GM12878 (cell line): ENCODE measurements at regions not wholly inside any gene's neighbourhood (a gene's known extent, or its start where the extent isn't known, plus 50 kb on each side); places are given as distances from the start of the nearest gene placed in this dataset.
"Not testable (repeated sequence)": the region's sequence is repeated elsewhere in the genome, so short reads cannot be mapped to it uniquely, and the experiment has no call there.

Source experiments
- ATAC-seq: fragments of 200-7000 bp; cut with Tn5 transposase; 3 replicates; pipeline ENCODE4 v1.9.1; 2020; ENCODE audit warnings: mild to moderate bottlenecking, moderate library complexity
- BruUV-seq: library from RNA; stranded (reverse); fragments of 400-500 nt; replicated peaks from 2 replicates; lab custom pipeline; 2021; lab: Mats Ljungman, UMichigan
- CTCF ChIA-PET: fragments of 300-600 bp; sonication (Branson Sonifier 250); formaldehyde crosslinking; extraction: SDS; loops from one replicate; lab custom pipeline; 2021; ENCODE audit warnings: inconsistent platforms; lab: Yijun Ruan, JAX
- POLR2A ChIA-PET: fragments of 350-600 bp; formaldehyde crosslinking; extraction: SDS; loops from one replicate; lab custom pipeline; 2021; ENCODE audit warnings: inconsistent platforms; lab: Charles Lee
- RAD21 ChIA-PET: fragments of 300-600 bp; sonication (Branson Sonifier 250); formaldehyde crosslinking; loops from one replicate; lab custom pipeline; 2023; ENCODE audit warnings: antibody characterized with exemption; ENCODE audit not compliant: unreplicated experiment; lab: Charles Lee
- SMC1A ChIA-PET: fragments of 300-600 bp; sonication (Branson Sonifier 250); formaldehyde crosslinking; loops from one replicate; lab custom pipeline; 2023; ENCODE audit not compliant: unreplicated experiment, uncharacterized antibody; lab: Charles Lee
- DNase-seq: peaks from one replicate; pipeline ENCODE4 v3.0.0-alpha.2; 2011; ENCODE audit warnings: low read depth, low spot score
- FAIRE-seq: peaks from 3 replicates; lab custom pipeline; 2011; peaks lifted over from hg19 to GRCh38; lab: Jason Lieb, UNC
- H2AFZ ChIP-seq: 2 replicates; pipeline ENCODE4 v1.6.0; 2011; ENCODE audit warnings: low read depth, low read length, control low read depth; ENCODE audit not compliant: control insufficient read depth
- H3K27ac ChIP-seq: 2 replicates; pipeline ENCODE4 v1.5.1; 2011; ENCODE audit warnings: control low read depth; ENCODE audit not compliant: control insufficient read depth, insufficient read depth
- H3K27me3 ChIP-seq, 2 experiments: replicated peaks in 1 of 2; 2 replicates each; pipeline versions ENCODE4 v1.6.0 to v1.6.1; 2011; ENCODE audit warnings: low read length in 1 of 2; ENCODE audit not compliant: control insufficient read depth in 2 of 2, insufficient read depth in 2 of 2
- H3K36me3 ChIP-seq, 2 experiments: 2 replicates each; pipeline ENCODE4 v1.5.1; 2011; ENCODE audit warnings: low read length in 1 of 2; ENCODE audit not compliant: control insufficient read depth in 2 of 2, insufficient read depth in 2 of 2
- H3K4me1 ChIP-seq: 2 replicates; pipeline ENCODE4 v1.6.1; 2011; ENCODE audit warnings: mild to moderate bottlenecking, low read length, moderate library complexity, mixed read lengths; ENCODE audit not compliant: control insufficient read depth, insufficient read depth
- H3K4me2 ChIP-seq: 2 replicates; pipeline ENCODE4 v1.6.0; 2011; ENCODE audit warnings: control low read depth; ENCODE audit not compliant: control insufficient read depth, insufficient read depth
- H3K4me3 ChIP-seq: fragments of 200-600 bp; sonication (generic); 2 replicates; pipeline ENCODE4 v1.5.1; 2016
- H3K79me2 ChIP-seq: 2 replicates; pipeline ENCODE4 v1.6.0; 2011; ENCODE audit warnings: low read length; ENCODE audit not compliant: control insufficient read depth, insufficient read depth
- H3K9ac ChIP-seq: 2 replicates; pipeline ENCODE4 v1.8.0; 2011; ENCODE audit warnings: low read length, control low read depth, mixed read lengths; ENCODE audit not compliant: control insufficient read depth, insufficient read depth
- H3K9me3 ChIP-seq: replicated peaks from 3 replicates; pipeline ENCODE4 v1.5.1; 2011; ENCODE audit warnings: mild to moderate bottlenecking, low read length; ENCODE audit not compliant: control insufficient read depth, insufficient read depth
- H4K20me1 ChIP-seq: 2 replicates; pipeline ENCODE4 v1.6.0; 2011; ENCODE audit not compliant: control insufficient read depth, insufficient read depth
- FOXM1 ChIP-seq: IDR thresholded peaks from 2 replicates; pipeline ENCODE4 v1.6.1; 2012; ENCODE audit warnings: low read depth, mild to moderate bottlenecking, inconsistent platforms, low read length, moderate library complexity
- JUND ChIP-seq: IDR thresholded peaks from 2 replicates; pipeline ENCODE4 v1.6.1; 2012; ENCODE audit warnings: low read depth, mild to moderate bottlenecking, low read length, improper control_type of control experiment, moderate library complexity
- KDM1A ChIP-seq: fragments of 200-600 bp; sonication (generic); IDR thresholded peaks from 2 replicates; pipeline ENCODE4 v1.6.1; 2016; ENCODE audit warnings: borderline replicate concordance
- NFXL1 ChIP-seq: fragments of 450-650 bp; IDR thresholded peaks from 2 replicates; pipeline ENCODE4 v1.6.1; 2017; ENCODE audit warnings: antibody characterized with exemption, mild to moderate bottlenecking, borderline replicate concordance
- NR2C1 ChIP-seq: fragments of 450-650 bp; IDR thresholded peaks from 2 replicates; pipeline ENCODE4 v1.6.1; 2017; ENCODE audit warnings: antibody characterized with exemption, mild to moderate bottlenecking, moderate library complexity
- PKNOX1 ChIP-seq: fragments of 450-650 bp; IDR thresholded peaks from 2 replicates; pipeline ENCODE4 v1.6.1; 2016; ENCODE audit warnings: mild to moderate bottlenecking
- SMAD5 ChIP-seq: IDR thresholded peaks from 2 replicates; pipeline ENCODE4 v1.6.1; 2016; ENCODE audit warnings: antibody characterized with exemption, low read depth
- SUZ12 ChIP-seq: fragments of 200-600 bp; sonication (generic); IDR thresholded peaks from one replicate; pipeline ENCODE4 v1.6.1; 2018; ENCODE audit warnings: antibody characterized with exemption, mild to moderate bottlenecking; ENCODE audit not compliant: unreplicated experiment
- WGBS: methylation state at CpG from one replicate; pipeline ENCODE4 v1.1.6; 2016; ENCODE audit warnings: low lambda C conversion rate; ENCODE audit not compliant: insufficient replicate concordance, insufficient coverage; ENCODE audit errors: missing lambda C conversion rate; 5-methylcytosine and 5-hydroxymethylcytosine counted together
- in situ Hi-C: fragments of 300-500 bp; cut with MboI; formaldehyde crosslinking; loops from 9 replicates; pipeline ENCODE4 v1.14.3; 2018; ENCODE audit warnings: mixed read lengths
- intact Hi-C: fragments of 100-400 bp; cut with micrococcal nuclease; formaldehyde crosslinking; loops from one replicate; pipeline ENCODE4 v1.14.2; 2022; ENCODE audit not compliant: unreplicated experiment

- intact Hi-C loops = no loop called here
- H3K4me1 ChIP-seq = no peaks in the 10 kb centered on the region
These were observed 500.1 kb upstream of the SGCD start for GRCh38 chr5:155826611-155827507.

GRCh38 chr5:155827508-155827815, 499.5 kb upstream of the SGCD start:
- H3K36me3 ChIP-seq, RAD21 ChIA-PET, H4K20me1 ChIP-seq, CTCF ChIA-PET, H2AFZ ChIP-seq, FAIRE-seq, H3K27ac ChIP-seq, H3K4me3 ChIP-seq, SMC1A ChIA-PET, H3K9ac ChIP-seq, H3K27me3 ChIP-seq, H3K79me2 ChIP-seq, in situ Hi-C loops, BruUV-seq, H3K4me1 ChIP-seq, H3K4me2 ChIP-seq, H3K9me3 ChIP-seq, ATAC-seq, DNase-seq, intact Hi-C loops: not testable (repeated sequence)
- WGBS = 48% methylated on average over 2 of the region's 2 CpGs
- POLR2A ChIA-PET = interaction anchor here (0.6 kb wide), 1 partner anchor 942 kb away, joined by 5 read pairs; no protein-coding TSS in a partner anchor

More at GRCh38 chr5:155826611-155827507, 500.1 kb upstream of the SGCD start:
- Histone ChIP-seq H2AFZ (no peak overlapping the region), H3K36me3 (no peaks in the 10 kb centered on the region), H3K27ac (no peak overlapping the region), H4K20me1 (no peaks in the 10 kb centered on the region), H3K27me3 (no peaks in the 10 kb centered on the region), H3K9me3 (no peaks in the 10 kb centered on the region), H3K4me3 (no peak overlapping the region), H3K9ac (no peak overlapping the region), H3K79me2 (no peaks in the 10 kb centered on the region), H3K4me2 (no peak overlapping the region)
- FAIRE-seq (no peak), DNase-seq (no peak), ATAC-seq (no peak)
- WGBS = 28% methylated on average over 3 of the region's 3 CpGs
- TF ChIP-seq JUND (no peak), KDM1A (no peak), NR2C1 (no peak), FOXM1 (no peak), SMAD5 (no peak), SUZ12 (no peak), PKNOX1 (no peak), NFXL1 (no peak)
- BruUV-seq = no TSS peak
- POLR2A ChIA-PET = interaction anchor here (0.5 to 0.6 kb wide), 2 partner anchors 127 to 942 kb away, joined by 4 to 5 read pairs; no protein-coding TSS in a partner anchor
- SMC1A ChIA-PET = interaction anchor here (0.6 kb wide), 1 partner anchor 12 kb away, joined by 4 read pairs; no protein-coding TSS in a partner anchor
- CTCF ChIA-PET = no interaction called here
- RAD21 ChIA-PET = no interaction called here
- in situ Hi-C loops = no loop called here
